Stomach (tissue), 4 donors: ENCODE measurements at regions not wholly inside any gene's neighbourhood (a gene's known extent, or its start where the extent isn't known, plus 50 kb on each side); places are given as distances from the start of the nearest gene placed in this dataset.

Experiments used
- EP300 ChIP-seq: sonication (generic); formaldehyde crosslinking; IDR thresholded peaks from one replicate; pipeline ENCODE4 v1.6.1; 2017; ENCODE audit warnings: antibody characterized with exemption
- POLR2AphosphoS5 ChIP-seq, 3 donors: sonication (generic); formaldehyde crosslinking; IDR thresholded peaks; one replicate each; pipeline ENCODE4 v1.6.1; 2016; ENCODE audit warnings: antibody characterized with exemption in 3 of 3
- TF ChIP-seq, protein P1 (sequence below), 7 experiments: fragments of 450-650 bp in 4 of 7; fragments of 200-600 bp in 3 of 7; sonication (generic) in 3 of 7; IDR thresholded peaks; one replicate each; pipeline ENCODE4 v1.5.1; 2016 to 2019; ENCODE audit warnings: antibody characterized with exemption in 7 of 7, control low read depth in 2 of 7, mild to moderate bottlenecking in 1 of 7

DNA sequence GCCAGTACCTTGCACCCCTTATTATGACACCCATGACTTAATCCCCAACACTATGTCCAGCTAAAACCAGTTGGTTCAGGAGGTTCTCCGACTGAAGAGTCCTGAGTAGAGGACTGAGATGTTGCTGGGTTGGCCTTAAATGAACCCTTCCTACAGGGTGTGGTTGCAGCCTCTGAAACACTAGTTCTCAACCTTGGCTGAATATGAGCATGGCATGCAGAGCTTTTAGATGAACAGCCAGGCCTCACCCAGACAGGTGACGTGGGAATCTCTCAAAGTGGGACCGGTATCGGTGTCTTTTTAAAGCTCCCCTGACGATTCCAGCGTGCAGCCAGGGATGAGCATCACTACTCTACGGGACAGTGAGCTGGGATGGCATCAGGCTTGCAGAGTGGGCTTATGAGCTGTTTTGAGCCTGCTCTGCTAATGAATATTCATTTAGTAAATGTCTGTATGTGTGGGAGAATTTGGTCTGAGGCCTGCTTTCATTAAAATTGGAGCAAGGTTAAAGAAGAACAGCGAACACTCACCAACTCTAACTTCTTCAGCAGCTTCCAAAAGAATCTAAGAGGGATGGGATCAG, 79.7 kb upstream of the PRICKLE2 start:
- TF ChIP-seq, protein P1, sequence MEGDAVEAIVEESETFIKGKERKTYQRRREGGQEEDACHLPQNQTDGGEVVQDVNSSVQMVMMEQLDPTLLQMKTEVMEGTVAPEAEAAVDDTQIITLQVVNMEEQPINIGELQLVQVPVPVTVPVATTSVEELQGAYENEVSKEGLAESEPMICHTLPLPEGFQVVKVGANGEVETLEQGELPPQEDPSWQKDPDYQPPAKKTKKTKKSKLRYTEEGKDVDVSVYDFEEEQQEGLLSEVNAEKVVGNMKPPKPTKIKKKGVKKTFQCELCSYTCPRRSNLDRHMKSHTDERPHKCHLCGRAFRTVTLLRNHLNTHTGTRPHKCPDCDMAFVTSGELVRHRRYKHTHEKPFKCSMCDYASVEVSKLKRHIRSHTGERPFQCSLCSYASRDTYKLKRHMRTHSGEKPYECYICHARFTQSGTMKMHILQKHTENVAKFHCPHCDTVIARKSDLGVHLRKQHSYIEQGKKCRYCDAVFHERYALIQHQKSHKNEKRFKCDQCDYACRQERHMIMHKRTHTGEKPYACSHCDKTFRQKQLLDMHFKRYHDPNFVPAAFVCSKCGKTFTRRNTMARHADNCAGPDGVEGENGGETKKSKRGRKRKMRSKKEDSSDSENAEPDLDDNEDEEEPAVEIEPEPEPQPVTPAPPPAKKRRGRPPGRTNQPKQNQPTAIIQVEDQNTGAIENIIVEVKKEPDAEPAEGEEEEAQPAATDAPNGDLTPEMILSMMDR (IDR thresholded peaks at IDR 0.05): no peak
- TF ChIP-seq EP300: no peak
- TF ChIP-seq POLR2AphosphoS5 (IDR thresholded peaks at IDR 0.05): no peak
